ENCODE measurements at regions not wholly inside any gene's neighbourhood (a gene's known extent, or its start where the extent isn't known, plus 50 kb on each side); places are given as distances from the start of the nearest gene placed in this dataset.

GRCh38 chr4:121535351-121535750 is 154.5 kb upstream of the QRFPR start:
- Histone ChIP-seq H2BK15ac (ENCODE audit: low read depth, poor library complexity, severe bottlenecking) (no peak overlapping the region), H3K27ac (ENCODE audit: low read length, poor library complexity, severe bottlenecking) (no peak overlapping the region), H2AK5ac (ENCODE audit: low read length, severe bottlenecking) (no peak overlapping the region), H2BK120ac (ENCODE audit: low read depth, low read length) (no peak overlapping the region), H2BK12ac (ENCODE audit: low read length in 2 of 2) (no peak overlapping the region), H3K4me2 (ENCODE audit: low read length, poor library complexity, severe bottlenecking) (no peak overlapping the region), H4K8ac (ENCODE audit: low read length) (no peak overlapping the region), H4K91ac (ENCODE audit: low read length) (no peak overlapping the region), H3K9me3 (ENCODE audit: control insufficient read depth, low read length) (no peaks in the 10 kb centered on the region), H3K4me3 (ENCODE audit: insufficient read depth in 1 of 2, low read depth in 1 of 2, low read length in 2 of 2) (no peak overlapping the region), H3K14ac (ENCODE audit: low read length in 2 of 2) (no peak overlapping the region), H3K4ac (ENCODE audit: low read depth in 1 of 2, low read length in 2 of 2) (no peak overlapping the region), H3K23ac (ENCODE audit: low read length in 2 of 2) (no peak overlapping the region), H3K36me3 (ENCODE audit: control insufficient read depth in 1 of 2, insufficient read depth in 2 of 2, low read depth in 1 of 2, low read length in 2 of 2) (no peaks in the 10 kb centered on the region), H3K79me1 (replicated peaks; ENCODE audit: low read length, poor library complexity, severe bottlenecking) (no peaks in the 10 kb centered on the region), H3K18ac (ENCODE audit: low read depth in 1 of 2, low read length in 2 of 2) (no peak overlapping the region), H2AFZ (ENCODE audit: low read depth, low read length) (no peak overlapping the region), H3K9ac (ENCODE audit: low read length) (no peak overlapping the region), H3K4me1 (ENCODE audit: control insufficient read depth, insufficient read depth, low read depth, low read length) (no peaks in the 10 kb centered on the region), H3K27me3 (ENCODE audit: control insufficient read depth in 1 of 2, insufficient read depth in 1 of 2, low read length in 2 of 2) (peaks cover 0 to 1% of the 10 kb centered on the region in 2 experiments), H2BK5ac (ENCODE audit: low read depth, low read length, poor library complexity, severe bottlenecking) (no peak overlapping the region)
- no peak for DNase-seq

DNA sequence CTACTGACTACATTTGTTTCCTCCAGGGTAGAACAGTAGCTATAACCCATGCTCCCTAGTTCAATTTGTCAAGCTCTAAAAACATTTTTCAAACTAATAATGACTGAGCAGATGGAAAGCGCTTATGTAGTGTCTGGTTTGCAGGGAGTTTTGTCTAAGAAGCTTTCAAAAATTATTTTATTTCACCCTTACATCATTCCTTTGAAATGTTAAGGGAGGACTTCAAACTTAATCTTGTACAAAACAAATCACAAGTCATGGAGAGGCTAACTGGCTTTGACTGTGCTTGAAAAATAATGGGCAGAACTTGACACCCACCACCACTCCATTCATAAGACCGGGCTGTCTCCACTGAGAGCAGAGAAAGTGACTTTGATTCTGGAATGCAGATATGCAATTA is 153.4 kb upstream of the QRFPR start:
- no peak overlapping the region for H4K91ac ChIP-seq (ENCODE audit: low read length)

GRCh38 chr4:121526509-121526908 is 145.7 kb upstream of the QRFPR start:
- H3K18ac ChIP-seq (ENCODE audit: low read depth in 1 of 2, low read length in 2 of 2), result no peak overlapping the region
- H3K9me3 ChIP-seq (ENCODE audit: control insufficient read depth, low read length), result no peaks in the 10 kb centered on the region
- WGBS, result 95% methylated on average over 3 of the region's 3 CpGs

More for the DNA sequence above, 153.4 kb upstream of the QRFPR start:
- no peak overlapping the region for H3K18ac ChIP-seq (ENCODE audit: low read depth in 1 of 2, low read length in 2 of 2)
- no peak overlapping the region for H4K8ac ChIP-seq (ENCODE audit: low read length)
- no peaks in the 10 kb centered on the region for H3K9me3 ChIP-seq (ENCODE audit: control insufficient read depth, low read length)
- peaks cover 0 to 3% of the 10 kb centered on the region in 2 experiments for H3K27me3 ChIP-seq (ENCODE audit: control insufficient read depth in 1 of 2, insufficient read depth in 1 of 2, low read length in 2 of 2)
- no peak overlapping the region for H2AFZ ChIP-seq (ENCODE audit: low read depth, low read length)
- H3K36me3 ChIP-seq (ENCODE audit: control insufficient read depth in 1 of 2, insufficient read depth in 2 of 2, low read depth in 1 of 2, low read length in 2 of 2), result no peaks in the 10 kb centered on the region
- no peak overlapping the region for H3K4ac ChIP-seq (ENCODE audit: low read depth in 1 of 2, low read length in 2 of 2)
- H3K9ac ChIP-seq (ENCODE audit: low read length), result no peak overlapping the region
- no peak overlapping the region for H3K4me3 ChIP-seq (ENCODE audit: insufficient read depth in 1 of 2, low read depth in 1 of 2, low read length in 2 of 2)
- no peaks in the 10 kb centered on the region for H3K4me1 ChIP-seq (ENCODE audit: control insufficient read depth, insufficient read depth, low read depth, low read length)
- H3K4me2 ChIP-seq (ENCODE audit: low read length, poor library complexity, severe bottlenecking), result no peak overlapping the region
- no peak overlapping the region for H2BK12ac ChIP-seq (ENCODE audit: low read length in 2 of 2)
- DNase-seq, result no peak
- H2BK120ac ChIP-seq (ENCODE audit: low read depth, low read length), result no peak overlapping the region
- no peak overlapping the region for H2BK5ac ChIP-seq (ENCODE audit: low read depth, low read length, poor library complexity, severe bottlenecking)
- H3K23ac ChIP-seq (ENCODE audit: low read length in 2 of 2), result no peak overlapping the region
- H3K27ac ChIP-seq (ENCODE audit: low read length, poor library complexity, severe bottlenecking), result no peak overlapping the region
- no CpG with 5 or more reads among the region's 2 CpGs for WGBS
- no peak overlapping the region for H3K14ac ChIP-seq (ENCODE audit: low read length in 2 of 2)
- no peak overlapping the region for H2AK5ac ChIP-seq (ENCODE audit: low read length, severe bottlenecking)
- H2BK15ac ChIP-seq (ENCODE audit: low read depth, poor library complexity, severe bottlenecking), result no peak overlapping the region
- H3K79me1 ChIP-seq (replicated peaks; ENCODE audit: low read length, poor library complexity, severe bottlenecking), result no peaks in the 10 kb centered on the region

GRCh38 chr4:121519236-121519838 is 138.5 kb upstream of the QRFPR start:
- no peaks in the 10 kb centered on the region for H3K9me3 ChIP-seq (ENCODE audit: control insufficient read depth, low read length)
- no peak overlapping the region for H3K18ac ChIP-seq (ENCODE audit: low read depth in 1 of 2, low read length in 2 of 2)
- no peak for DNase-seq
- no peak overlapping the region for H2BK15ac ChIP-seq (ENCODE audit: low read depth, poor library complexity, severe bottlenecking)
- H2BK5ac ChIP-seq (ENCODE audit: low read depth, low read length, poor library complexity, severe bottlenecking), result no peak overlapping the region
- no peaks in the 10 kb centered on the region for H3K27me3 ChIP-seq (ENCODE audit: control insufficient read depth in 1 of 2, insufficient read depth in 1 of 2, low read length in 2 of 2)
- H3K4me1 ChIP-seq (ENCODE audit: control insufficient read depth, insufficient read depth, low read depth, low read length), result no peaks in the 10 kb centered on the region
- no peak overlapping the region for H2BK12ac ChIP-seq (ENCODE audit: low read length in 2 of 2)
- no peak overlapping the region for H3K14ac ChIP-seq (ENCODE audit: low read length in 2 of 2)
- H3K9ac ChIP-seq (ENCODE audit: low read length), result no peak overlapping the region
- H4K8ac ChIP-seq (ENCODE audit: low read length), result no peak overlapping the region
- no peak overlapping the region for H2AK5ac ChIP-seq (ENCODE audit: low read length, severe bottlenecking)
- WGBS, result 84% methylated on average over 6 of the region's 6 CpGs
- H3K36me3 ChIP-seq (ENCODE audit: control insufficient read depth in 1 of 2, insufficient read depth in 2 of 2, low read depth in 1 of 2, low read length in 2 of 2), result no peaks in the 10 kb centered on the region
- no peaks in the 10 kb centered on the region for H3K79me1 ChIP-seq (replicated peaks; ENCODE audit: low read length, poor library complexity, severe bottlenecking)
- no peak overlapping the region for H3K4me2 ChIP-seq (ENCODE audit: low read length, poor library complexity, severe bottlenecking)
- H2AFZ ChIP-seq (ENCODE audit: low read depth, low read length), result no peak overlapping the region
- H2BK120ac ChIP-seq (ENCODE audit: low read depth, low read length), result no peak overlapping the region
- no peak overlapping the region for H3K23ac ChIP-seq (ENCODE audit: low read length in 2 of 2)
- no peak overlapping the region for H3K4ac ChIP-seq (ENCODE audit: low read depth in 1 of 2, low read length in 2 of 2)
- H3K27ac ChIP-seq (ENCODE audit: low read length, poor library complexity, severe bottlenecking), result no peak overlapping the region
- no peak overlapping the region for H3K4me3 ChIP-seq (ENCODE audit: insufficient read depth in 1 of 2, low read depth in 1 of 2, low read length in 2 of 2)
- H4K91ac ChIP-seq (ENCODE audit: low read length), result no peak overlapping the region

More at GRCh38 chr4:121526509-121526908, 145.7 kb upstream of the QRFPR start:
- Histone ChIP-seq H3K79me1 (replicated peaks; ENCODE audit: low read length, poor library complexity, severe bottlenecking) (no peaks in the 10 kb centered on the region), H2BK15ac (ENCODE audit: low read depth, poor library complexity, severe bottlenecking) (no peak overlapping the region), H2AFZ (ENCODE audit: low read depth, low read length) (no peak overlapping the region), H3K23ac (ENCODE audit: low read length in 2 of 2) (no peak overlapping the region), H3K4me3 (ENCODE audit: insufficient read depth in 1 of 2, low read depth in 1 of 2, low read length in 2 of 2) (no peak overlapping the region), H3K4me1 (ENCODE audit: control insufficient read depth, insufficient read depth, low read depth, low read length) (no peaks in the 10 kb centered on the region), H3K27ac (ENCODE audit: low read length, poor library complexity, severe bottlenecking) (no peak overlapping the region), H4K8ac (ENCODE audit: low read length) (no peak overlapping the region), H2BK120ac (ENCODE audit: low read depth, low read length) (no peak overlapping the region), H2AK5ac (ENCODE audit: low read length, severe bottlenecking) (no peak overlapping the region), H2BK12ac (ENCODE audit: low read length in 2 of 2) (no peak overlapping the region), H3K4ac (ENCODE audit: low read depth in 1 of 2, low read length in 2 of 2) (no peak overlapping the region), H3K14ac (ENCODE audit: low read length in 2 of 2) (no peak overlapping the region), H3K9ac (ENCODE audit: low read length) (no peak overlapping the region), H4K91ac (ENCODE audit: low read length) (no peak overlapping the region), H2BK5ac (ENCODE audit: low read depth, low read length, poor library complexity, severe bottlenecking) (no peak overlapping the region), H3K36me3 (ENCODE audit: control insufficient read depth in 1 of 2, insufficient read depth in 2 of 2, low read depth in 1 of 2, low read length in 2 of 2) (no peaks in the 10 kb centered on the region), H3K27me3 (ENCODE audit: control insufficient read depth in 1 of 2, insufficient read depth in 1 of 2, low read length in 2 of 2) (peaks cover 0 to 3% of the 10 kb centered on the region in 2 experiments), H3K4me2 (ENCODE audit: low read length, poor library complexity, severe bottlenecking) (no peak overlapping the region)
- no peak for DNase-seq

All from mesenchymal stem cell (in vitro differentiated cells and primary cell).